Stimulated activated CD8-positive, alpha-beta memory T cell treated with anti-CD3 and anti-CD28 coated beads, Interleukin-4, amount 100 ng/mL, for 1 hour (primary cell): ENCODE measurements at regions not wholly inside any gene's neighbourhood (a gene's known extent, or its start where the extent isn't known, plus 50 kb on each side); places are given as distances from the start of the nearest gene placed in this dataset.

Experiments
- DNase-seq, 2 donors: peaks; one replicate each; pipeline ENCODE4 v3.0.0-alpha.2; 2020; ENCODE audit warnings: low read depth in 2 of 2, low spot score in 1 of 2

DNA sequence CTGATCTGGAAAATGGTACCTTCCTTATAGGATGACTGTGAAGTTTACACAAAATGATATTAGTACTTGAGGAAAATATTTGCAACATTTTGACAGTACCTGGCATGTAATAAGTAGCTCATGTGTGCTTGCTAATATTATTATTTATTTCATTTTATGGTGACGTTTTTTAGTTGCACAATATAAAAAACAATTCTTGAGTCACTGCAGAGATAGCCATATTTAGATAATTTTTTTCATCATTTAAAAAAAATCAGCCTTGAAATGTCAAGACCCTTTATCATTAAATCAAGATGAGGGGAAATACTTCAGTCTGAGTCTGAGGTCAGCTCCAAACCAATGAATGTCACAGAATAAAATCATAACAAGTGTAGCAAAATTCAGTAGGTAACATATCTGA lies 196.8 kb upstream of the RUNX1 start:
- DNase-seq: no peak

DNA sequence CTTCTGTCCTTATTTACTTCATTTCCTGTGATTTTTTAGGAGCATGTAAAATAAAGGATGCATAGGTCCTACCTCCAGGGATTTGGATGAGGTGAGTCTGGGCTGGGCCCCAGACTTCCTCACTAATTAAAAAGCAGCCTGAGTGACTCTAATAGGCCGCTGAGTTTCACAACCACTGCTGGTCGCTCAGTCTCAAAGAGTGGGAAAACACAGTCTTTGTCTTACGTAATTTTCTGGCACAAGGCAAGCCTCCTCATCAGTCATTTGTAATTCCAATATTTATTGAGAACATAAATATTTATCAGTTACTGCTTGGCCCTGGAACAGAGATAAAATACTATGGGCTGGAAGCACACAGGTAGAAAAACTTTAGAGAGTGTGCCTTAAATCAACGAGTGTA lies 195.4 kb upstream of the RUNX1 start:
- no peak for DNase-seq

DNA sequence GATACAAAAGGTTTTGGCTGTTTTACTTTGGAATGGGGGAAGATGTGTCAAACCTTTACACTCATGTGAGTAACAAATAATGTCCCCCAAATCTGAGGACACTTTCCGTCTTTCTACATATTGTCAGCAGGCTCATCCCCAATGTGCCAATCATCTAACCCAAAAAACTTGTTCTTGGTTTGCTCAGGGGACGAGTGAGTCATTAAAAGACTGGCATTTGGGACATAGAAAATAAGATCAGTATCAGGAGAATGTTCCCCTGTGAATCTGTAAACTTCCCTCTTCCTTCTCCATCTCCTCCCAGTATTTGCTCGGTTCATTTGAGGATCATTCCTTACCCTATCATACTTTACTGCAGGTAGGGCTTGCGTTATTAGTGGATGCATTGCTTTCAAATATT lies 194.1 kb upstream of the RUNX1 start:
- DNase-seq: no peak

DNA sequence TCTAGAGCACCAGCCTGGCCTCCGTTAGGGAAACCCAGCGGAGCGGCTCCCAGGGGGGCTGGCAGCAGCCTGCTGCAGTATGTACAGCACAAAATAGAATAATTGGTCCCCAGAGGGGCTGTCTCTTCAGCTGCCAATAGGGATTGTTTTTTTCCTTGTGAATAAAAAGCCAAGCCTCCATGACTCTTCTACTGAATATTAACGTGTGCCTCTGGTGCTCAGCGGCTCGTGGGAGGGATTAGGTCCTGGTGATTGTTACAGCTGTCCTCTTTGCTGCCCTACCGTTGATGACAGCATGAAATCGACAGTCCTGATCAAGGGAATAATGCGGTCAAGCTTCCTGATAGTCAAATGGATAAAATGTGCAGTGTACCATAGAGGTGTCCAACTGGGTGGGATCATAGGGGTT lies 190.7 kb upstream of the RUNX1 start:
- DNase-seq: no peak

DNA sequence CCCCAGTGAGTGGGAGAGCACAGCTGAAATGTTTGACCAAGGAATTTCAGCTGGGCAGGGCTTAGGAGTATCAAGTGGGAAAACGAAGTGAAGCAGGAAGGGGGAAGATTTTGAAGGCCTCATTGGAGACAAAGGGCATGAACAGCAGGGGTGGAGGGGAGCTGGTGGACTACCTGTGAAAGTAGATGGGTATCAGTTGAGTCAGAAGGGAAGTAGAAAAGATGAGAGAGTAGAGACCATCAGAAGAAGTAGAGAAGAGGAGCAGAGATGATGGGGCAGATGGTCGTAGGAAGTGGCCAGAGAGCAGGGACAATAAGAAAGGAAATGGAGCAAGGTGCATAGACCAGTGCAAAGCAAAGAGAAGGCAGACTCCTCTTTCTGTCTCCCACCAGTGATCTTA lies 189.0 kb upstream of the RUNX1 start:
- no peak for DNase-seq

DNA sequence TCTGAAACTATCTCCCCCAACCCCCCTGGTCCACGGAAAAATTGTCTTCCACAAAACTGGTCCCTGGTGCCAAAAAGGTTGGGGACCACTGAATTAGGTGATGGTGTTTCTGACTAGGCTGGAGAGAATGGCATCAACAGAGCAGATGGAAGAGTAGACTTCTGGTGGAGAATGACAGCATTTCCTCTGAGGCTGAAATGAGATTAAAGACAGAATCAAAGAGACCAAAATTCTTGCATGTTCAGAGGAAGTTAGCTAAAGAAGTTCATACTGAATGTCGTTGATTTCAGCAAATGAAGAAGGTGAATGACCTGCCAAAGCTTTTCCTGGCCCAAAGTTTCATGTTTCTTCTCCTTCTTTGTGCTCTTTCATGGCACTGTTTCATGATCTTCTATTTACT lies 188.2 kb upstream of the RUNX1 start:
- no peak for DNase-seq

DNA sequence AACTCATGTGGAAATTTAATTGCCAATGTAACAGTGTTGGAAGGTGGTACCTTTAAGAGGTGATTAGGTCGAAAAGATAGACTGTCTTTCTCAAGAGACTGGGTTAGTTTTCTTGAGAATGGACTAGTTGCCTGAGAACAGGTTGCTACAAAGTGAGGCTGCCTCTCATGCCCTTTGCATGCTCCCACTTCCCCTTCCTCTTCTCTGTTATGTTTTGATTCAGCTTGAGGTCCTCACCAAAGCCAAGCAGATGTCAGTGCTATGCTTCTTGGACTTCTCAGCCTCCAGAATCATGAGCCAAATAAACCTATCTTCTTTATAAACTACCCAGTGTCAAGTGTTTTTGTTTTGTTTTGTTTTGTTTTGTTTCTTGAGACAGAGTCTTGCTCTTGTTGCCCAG lies 187.0 kb upstream of the RUNX1 start:
- no peak for DNase-seq

DNA sequence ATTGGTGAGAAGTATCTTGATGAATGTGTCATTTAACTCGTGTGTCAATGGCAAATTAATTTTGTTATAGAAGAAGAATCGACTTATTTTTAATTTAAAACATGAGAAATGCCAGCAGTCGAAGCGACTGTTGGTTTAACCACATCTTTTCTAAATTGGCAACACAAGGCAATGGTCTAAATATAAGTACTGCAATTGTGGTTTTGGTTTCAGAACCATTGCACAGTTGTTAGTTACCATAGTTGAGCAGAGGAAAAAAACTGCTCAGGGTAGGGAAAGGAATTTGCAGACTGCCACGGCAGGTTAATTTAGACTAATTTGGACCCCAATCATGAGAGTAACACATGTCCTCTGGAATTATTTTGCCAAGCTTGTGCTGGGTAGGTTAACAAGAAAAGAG lies 185.6 kb upstream of the RUNX1 start:
- DNase-seq: no peak

DNA sequence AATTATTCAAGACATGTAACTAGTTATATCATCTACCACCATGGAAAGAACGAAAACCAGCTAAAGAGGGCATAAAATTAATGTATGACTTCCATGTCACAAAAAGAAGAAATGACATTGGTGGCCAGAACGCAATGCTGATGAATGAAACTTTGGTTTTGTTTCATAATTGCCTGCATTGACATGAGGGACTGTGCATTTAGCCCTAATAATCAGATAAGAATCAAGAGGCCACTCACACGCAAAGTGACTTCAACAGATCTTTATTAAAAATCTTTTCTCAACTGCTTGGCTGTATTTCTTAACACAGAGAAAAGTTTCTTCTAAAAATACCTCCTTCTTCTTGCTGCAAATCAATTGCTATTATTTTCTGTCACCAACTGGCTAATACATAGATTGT lies 184.7 kb upstream of the RUNX1 start:
- DNase-seq: no peak

DNA sequence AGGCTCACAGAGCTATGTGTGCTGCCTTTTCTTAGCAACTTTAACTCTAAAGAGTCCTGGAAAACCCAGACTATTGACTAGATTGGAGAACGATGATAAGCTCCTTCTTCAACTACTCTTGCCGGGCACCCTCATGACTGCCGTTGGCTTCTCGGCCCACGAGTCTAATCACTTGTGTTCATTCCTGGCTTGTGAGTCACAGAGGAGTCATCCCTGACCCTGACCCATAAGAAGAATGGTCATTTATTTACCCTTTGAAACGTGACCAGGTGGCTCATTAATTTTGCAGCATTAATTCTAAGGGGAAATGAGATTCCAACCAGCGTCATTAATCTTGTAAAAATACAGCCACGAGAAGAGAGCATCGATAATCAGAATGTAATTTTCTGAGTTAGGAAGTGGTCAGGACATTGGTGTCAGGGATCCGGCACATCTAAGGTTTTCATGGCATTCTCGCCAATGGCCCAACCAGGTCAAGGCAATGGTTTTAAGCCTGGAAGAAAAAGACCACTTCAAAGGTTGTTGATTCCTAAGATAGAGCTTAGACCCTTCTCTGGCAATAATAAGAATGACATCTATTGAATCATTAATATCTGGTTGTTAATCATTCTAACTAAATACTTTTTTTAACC lies 183.6 kb upstream of the RUNX1 start:
- DNase-seq: no peak

DNA sequence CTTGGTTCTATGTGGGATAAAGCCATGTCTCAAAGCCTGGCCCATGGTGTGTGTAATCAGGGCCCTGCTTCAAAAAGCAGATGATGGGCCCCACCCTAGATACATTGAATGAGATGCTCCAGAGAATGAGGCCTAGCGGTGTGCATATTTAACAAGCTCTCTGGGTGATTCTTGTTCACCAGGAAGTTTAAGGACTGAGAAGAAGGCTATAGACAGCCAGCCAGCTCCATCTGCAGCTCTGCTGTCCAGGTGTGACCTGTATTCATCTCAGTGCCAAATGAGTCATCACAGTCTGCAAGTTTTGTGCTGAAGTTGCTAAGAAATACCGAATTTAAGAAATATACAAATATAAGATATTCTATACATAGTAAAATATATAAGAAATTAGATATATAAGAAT lies 182.0 kb upstream of the RUNX1 start:
- DNase-seq: no peak

DNA sequence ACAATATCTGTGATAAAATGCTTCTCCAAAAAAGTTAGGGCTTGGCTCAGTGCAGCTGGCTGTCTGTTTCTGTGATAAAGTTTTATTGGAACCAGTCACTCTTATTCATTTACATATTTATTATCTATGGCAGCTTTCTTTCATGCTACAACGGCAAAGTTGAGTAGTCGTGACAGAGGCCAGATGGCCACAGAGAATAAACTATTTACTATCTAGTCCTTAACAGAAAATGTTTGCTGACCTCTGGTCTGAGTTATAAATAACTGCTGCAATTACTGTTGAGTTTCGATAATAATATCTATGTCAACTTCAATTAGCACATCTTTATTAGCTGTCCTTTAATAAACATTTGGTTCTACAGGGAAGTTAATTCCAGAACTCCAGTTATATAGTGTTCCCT lies 180.2 kb upstream of the RUNX1 start:
- no peak for DNase-seq

DNA sequence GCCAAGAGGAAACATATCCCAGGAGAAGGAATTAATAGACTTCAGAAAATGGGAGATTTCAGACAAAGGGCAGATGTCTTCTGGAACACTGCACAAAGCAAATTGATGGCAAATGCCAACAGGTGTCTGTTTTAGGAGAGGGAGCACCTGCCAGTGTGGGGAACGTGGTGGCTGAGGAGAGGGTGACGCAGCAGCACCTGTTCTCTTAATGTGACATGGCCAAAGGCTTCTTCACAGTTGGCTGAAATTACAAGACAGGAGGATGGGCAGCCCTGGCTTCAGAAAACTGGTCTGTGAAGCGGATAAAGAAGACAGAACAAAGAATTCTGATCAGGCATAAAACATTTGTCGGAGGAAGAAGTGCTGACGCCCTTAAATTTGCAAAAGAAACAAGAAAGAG lies 178.7 kb upstream of the RUNX1 start:
- DNase-seq: no peak

DNA sequence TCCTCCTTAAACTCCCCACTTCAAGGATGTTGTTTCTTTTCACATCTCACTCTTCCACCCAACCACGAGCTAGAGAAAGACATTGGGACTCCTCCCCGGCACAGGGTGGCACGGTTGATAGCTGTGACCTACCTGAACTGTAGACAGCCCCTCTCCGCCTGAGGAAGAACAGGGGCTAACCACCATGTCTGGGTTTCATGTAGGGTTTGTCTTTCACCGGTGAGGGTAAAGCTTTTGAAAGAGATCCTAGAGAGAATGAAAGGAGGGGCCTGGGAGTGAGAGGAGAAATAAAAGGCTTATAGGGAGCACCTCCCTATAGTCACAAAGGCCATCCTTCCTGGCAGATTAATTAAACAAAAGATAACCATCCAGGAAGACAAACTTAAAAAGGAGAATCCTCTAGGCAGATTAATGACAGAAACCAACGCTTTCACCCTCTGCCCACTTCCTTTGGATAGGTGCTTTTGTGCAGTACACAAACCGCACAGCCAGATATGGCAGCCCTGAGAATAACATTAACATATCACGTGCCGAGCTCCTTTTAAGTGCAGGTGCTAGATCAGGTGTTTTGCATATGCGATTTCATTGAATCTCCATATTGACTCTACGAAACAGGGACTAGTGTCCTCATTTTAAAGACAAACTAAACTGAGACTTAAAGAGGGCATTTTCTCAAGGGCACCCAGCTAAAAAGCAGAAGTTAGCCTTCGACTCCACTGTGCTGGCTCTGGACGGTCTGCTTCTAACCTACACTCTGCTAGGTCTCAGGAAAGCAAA lies 178.1 kb upstream of the RUNX1 start:
- no peak for DNase-seq

DNA sequence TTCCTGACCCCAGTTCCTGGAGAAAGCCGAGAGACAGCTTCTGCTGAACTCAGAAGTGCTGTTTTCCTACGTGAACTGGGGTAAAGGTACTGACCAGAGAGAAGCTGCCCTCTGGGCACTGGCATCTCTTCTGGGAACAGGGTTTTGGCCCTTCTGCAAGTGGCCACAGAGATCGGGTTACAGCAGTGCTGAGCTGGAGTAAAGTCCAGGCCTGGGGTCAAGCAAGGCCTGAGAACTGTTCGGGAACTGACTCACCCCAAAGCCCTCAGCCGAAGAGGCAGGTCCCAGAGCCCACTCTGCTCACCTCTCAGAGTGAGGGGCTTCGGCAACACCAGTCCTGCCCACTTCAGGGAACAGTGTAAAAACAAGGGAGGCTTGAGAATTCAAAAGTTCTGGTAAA lies 177.2 kb upstream of the RUNX1 start:
- DNase-seq: no peak

DNA sequence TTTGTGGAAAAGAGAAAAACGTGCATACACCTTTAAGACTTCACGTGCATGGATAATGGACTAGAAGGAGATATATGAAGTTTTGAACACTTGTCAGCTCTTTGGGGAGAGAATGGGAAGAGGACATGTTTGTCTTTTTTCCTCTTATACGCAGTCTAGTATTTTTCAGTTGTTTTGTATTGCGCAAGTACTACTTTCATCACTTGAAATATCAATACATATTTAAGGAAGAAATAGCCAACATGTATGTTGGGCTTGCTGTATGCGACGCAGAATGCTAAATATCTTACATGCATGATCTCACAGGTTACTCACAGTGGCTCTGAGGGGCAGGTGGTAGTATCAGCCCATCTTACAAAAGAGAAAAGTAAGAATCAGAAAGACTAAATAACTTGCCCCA lies 176.5 kb upstream of the RUNX1 start:
- DNase-seq: no peak

DNA sequence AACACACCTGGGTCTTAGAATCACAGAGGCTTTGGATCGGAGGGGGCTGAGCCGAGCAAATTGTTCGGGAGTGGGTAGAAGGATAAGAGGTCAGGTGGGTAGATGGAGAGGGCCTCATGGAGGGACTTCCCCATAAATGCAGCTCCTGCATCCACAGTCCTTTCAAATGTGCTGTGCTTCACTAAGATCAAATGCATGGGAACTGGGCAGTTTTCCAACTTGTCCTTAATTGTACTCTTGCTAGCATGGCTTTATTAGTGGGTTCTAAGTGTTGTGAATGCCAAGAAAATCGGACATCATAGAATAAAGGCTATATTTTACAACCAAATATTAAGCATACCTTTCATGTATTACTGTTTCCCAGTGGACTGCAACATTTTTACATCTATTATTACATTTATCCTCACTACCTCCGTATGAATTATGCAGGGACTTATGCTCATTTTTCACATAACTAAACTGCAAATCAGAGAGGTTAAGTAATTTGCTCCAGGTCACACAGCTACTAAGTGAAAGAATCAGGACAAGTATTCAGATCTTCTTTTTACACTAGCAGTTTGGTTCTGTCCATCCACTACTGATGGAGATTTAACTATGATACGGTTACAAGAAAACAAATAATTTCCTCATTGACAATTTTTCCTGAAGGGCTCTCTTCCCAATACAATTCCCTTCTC lies 174.5 kb upstream of the RUNX1 start:
- no peak for DNase-seq

DNA sequence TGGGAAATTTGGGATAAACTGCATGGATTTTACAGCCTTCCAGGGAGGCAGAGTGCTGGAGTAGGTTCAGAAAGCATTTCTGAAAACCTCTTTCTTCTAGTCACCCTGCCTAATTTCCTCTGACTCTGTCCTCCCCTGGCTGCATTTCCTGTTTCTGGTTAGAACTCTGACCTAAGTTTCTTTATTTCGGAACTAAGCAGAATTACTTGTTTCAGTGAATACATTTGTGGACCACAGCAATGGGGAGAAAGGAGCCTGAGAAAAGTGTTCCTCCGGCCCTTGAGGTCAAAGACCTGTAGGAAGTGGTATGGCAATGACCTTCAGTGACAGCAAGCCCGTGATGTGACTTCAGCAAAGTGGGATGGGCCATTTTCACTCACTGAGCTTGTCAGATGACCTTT lies 173.4 kb upstream of the RUNX1 start:
- DNase-seq: no peak

DNA sequence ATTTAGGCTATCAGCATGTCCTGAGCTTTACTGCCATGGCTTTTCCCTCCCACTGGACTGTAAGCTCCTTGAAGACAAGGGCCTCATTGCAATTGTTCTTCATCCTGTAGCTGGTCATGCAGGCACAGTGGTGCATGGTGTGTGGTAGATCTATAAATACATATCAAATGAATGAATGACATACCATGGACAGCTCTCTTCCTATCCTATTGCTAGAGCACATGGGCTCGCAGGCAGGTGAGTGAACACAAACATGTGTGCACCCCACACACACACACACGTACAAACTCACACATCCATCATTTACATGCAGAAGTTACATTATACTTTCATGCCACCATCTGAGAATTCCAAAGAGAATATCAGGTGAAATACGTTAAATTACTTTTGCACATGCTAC lies 172.9 kb upstream of the RUNX1 start:
- DNase-seq: no peak

DNA sequence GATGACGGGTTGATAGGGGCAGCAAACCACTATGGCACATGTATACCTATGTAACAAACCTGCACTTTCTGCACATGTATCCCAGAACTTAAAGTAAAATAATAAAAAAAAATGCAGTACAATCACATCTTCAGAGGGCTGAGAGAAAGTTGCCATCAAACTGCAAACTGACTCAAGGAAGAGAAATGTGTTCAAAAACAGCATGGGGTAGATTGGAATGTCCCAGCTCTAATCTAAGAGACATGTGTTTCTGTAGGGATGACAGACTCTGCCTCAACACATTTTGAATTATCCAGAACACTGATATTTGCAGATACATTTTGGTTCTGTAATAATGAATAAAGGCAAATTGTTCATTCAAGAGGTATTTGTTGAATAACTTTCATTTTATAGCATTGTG lies 171.2 kb upstream of the RUNX1 start:
- DNase-seq: no peak

DNA sequence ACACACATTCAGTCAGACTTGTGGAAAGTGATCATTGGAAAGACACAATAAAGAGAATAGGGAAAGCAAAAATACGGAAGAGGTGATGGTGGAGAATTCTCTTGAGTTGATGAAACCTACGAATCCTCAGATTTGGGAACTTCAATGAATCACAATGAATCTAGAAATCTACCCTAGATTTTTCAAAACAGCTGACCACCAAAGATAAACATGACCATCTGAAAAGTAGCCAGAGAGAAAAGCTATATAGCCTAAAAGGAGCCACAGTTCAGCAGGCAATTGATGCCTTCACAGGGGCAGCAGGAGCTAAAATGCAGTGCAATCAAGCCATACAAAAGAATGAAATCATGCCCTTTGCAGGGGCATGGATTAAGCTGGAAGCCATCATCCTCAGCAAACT lies 170.6 kb upstream of the RUNX1 start:
- no peak for DNase-seq

DNA sequence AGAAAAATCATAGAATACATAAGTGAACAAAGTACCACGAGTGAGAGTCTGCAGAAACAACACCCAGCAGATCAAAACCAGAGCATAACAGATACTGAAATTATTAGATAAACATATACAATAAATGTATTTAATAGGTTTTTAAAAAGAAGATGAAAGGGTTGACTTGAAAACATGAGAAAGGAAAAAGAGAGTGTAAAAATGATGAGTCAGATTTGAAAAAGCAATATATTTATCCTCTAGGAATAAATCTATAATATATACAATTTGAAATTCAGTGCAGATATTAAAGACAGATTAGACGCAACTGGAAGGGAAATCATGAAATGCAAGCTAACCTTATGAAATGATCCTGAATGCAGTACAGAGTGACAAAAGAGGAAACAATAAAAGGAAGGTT lies 170.2 kb upstream of the RUNX1 start:
- DNase-seq: no peak
